Calu3 (cell line): ENCODE measurements at regions not wholly inside any gene's neighbourhood (a gene's known extent, or its start where the extent isn't known, plus 50 kb on each side); places are given as distances from the start of the nearest gene placed in this dataset.

Experiments
- BruUV-seq: library from RNA; stranded (reverse); fragments of 400-500 nt; replicated peaks from 2 replicates; lab custom pipeline; 2021; lab: Mats Ljungman, UMichigan
- CTCF ChIA-PET: fragments of 300-600 bp; sonication (Branson Sonifier 250); formaldehyde crosslinking; loops from one replicate; lab custom pipeline; 2022; ENCODE audit warnings: antibody characterized with exemption; lab: Charles Lee
- DNase-seq: peaks from one replicate; pipeline ENCODE4 v3.0.0; 2022
- H3K27ac Mint-ChIP-seq: one replicate; pipeline ENCODE4 v1.8.0; 2022; ENCODE audit warnings: mixed read lengths; ENCODE audit not compliant: unreplicated experiment
- H3K27me3 Mint-ChIP-seq: one replicate; pipeline ENCODE4 v1.8.0; 2022; ENCODE audit warnings: mixed read lengths; ENCODE audit not compliant: unreplicated experiment
- H3K36me3 Mint-ChIP-seq: one replicate; pipeline ENCODE4 v1.8.0; 2022; ENCODE audit warnings: mild to moderate bottlenecking, moderate library complexity, mixed read lengths; ENCODE audit not compliant: insufficient read depth, unreplicated experiment
- H3K4me1 Mint-ChIP-seq: one replicate; pipeline ENCODE4 v1.8.0; 2022; ENCODE audit warnings: mild to moderate bottlenecking, low read depth, mixed read lengths; ENCODE audit not compliant: unreplicated experiment
- H3K4me3 Mint-ChIP-seq: one replicate; pipeline ENCODE4 v1.8.0; 2022; ENCODE audit warnings: mild to moderate bottlenecking, low read depth, moderate library complexity, mixed read lengths; ENCODE audit not compliant: unreplicated experiment
- H3K9me3 Mint-ChIP-seq: one replicate; pipeline ENCODE4 v1.8.0; 2022; ENCODE audit warnings: low read depth, mixed read lengths; ENCODE audit not compliant: unreplicated experiment
- CTCF ChIP-seq: fragments of 200-600 bp; IDR thresholded peaks from one replicate; pipeline ENCODE4 v1.8.0; 2022; ENCODE audit warnings: antibody characterized with exemption; ENCODE audit not compliant: unreplicated experiment
- intact Hi-C: fragments of 100-400 bp; cut with micrococcal nuclease; formaldehyde crosslinking; loops from one replicate; pipeline ENCODE4 v1.10.0; 2022; ENCODE audit not compliant: unreplicated experiment

DNA sequence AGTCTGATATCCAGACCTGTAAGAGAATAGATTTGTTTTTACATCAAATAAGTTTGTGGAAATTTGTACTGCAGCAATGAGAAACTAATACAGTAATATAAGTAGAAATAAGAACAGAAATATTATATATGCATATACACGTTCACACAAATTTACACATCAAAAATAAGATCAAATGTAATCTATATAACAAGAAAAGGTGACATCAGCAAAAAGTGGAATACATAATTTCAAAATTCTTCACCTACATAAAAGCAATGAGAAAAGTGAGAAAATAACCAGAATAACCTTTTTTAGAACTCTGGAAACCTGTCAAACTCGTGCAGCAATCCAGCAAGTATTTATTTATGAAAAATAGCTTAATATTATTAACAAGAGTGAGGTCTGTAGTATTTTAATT is 1124.6 kb upstream of the ATXN7L3B start:
- CTCF ChIA-PET, result no interaction called here
- no peaks in the 10 kb centered on the region for H3K4me1 Mint-ChIP-seq
- no peaks in the 10 kb centered on the region for H3K27me3 Mint-ChIP-seq
- TF ChIP-seq CTCF, result no peak
- no peak overlapping the region for H3K27ac Mint-ChIP-seq
- no TSS peak for BruUV-seq
- H3K36me3 Mint-ChIP-seq, result no peaks in the 10 kb centered on the region
- H3K9me3 Mint-ChIP-seq, result peaks cover 18% of the 10 kb centered on the region
- intact Hi-C loops, result no loop called here
- DNase-seq, result no peak
- H3K4me3 Mint-ChIP-seq, result no peak overlapping the region

DNA sequence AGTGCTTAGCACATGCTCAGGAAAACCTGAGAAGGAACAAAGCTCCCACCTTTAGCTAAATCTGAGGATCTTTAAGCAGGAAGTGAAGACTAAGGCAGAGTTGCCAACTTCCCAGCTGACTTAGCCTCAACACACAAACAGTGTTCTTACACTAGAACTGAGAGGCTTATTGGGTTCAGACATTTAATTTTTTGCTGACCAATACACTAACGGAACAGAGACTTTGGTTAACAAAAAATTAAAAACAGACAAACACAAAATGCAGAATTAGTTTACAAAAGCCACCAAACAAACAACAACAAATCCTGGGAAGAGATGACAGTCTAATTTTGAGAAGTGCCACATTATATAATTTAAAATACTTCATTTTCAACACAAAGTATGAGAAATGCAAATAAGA is 1123.7 kb upstream of the ATXN7L3B start:
- Mint-ChIP-seq H3K4me1 (no peaks in the 10 kb centered on the region), H3K27ac (no peak overlapping the region), H3K36me3 (no peaks in the 10 kb centered on the region), H3K4me3 (no peak overlapping the region), H3K9me3 (peaks cover 18% of the 10 kb centered on the region), H3K27me3 (no peaks in the 10 kb centered on the region)
- no TSS peak for BruUV-seq
- intact Hi-C loops, result no loop called here
- DNase-seq, result no peak
- TF ChIP-seq CTCF, result no peak
- CTCF ChIA-PET, result no interaction called here

GRCh38 chr12:73414926-73415325 is 1122.7 kb upstream of the ATXN7L3B start:
- Mint-ChIP-seq H3K9me3 (peaks cover 18% of the 10 kb centered on the region), H3K36me3 (no peaks in the 10 kb centered on the region), H3K4me3 (no peak overlapping the region), H3K4me1 (no peaks in the 10 kb centered on the region), H3K27ac (no peak overlapping the region), H3K27me3 (no peaks in the 10 kb centered on the region)
- CTCF ChIA-PET, result no interaction called here
- TF ChIP-seq CTCF, result no peak
- no peak for DNase-seq
- no TSS peak for BruUV-seq
- intact Hi-C loops, result no loop called here

DNA sequence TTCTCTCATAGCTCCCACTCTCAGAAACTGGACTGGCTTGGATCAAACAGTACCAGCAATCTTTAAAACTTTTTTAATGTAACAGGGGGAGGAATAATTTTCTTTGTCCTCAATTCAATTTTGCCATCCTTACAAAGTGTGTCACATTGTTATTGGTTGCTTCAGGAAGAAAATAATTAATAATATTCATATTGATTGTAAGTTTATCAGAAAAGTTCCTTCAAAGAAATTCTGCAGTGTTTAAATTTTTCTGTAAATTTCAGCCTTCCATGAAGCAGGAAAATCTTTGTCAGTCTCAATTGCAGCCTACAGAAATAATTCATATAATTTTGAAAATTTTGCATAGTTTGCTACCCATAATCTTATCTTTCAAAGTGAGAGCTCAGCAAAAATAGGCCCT is 1119.1 kb upstream of the ATXN7L3B start:
- CTCF ChIA-PET, result no interaction called here
- intact Hi-C loops, result no loop called here
- Mint-ChIP-seq H3K36me3 (no peaks in the 10 kb centered on the region), H3K4me3 (no peak overlapping the region), H3K27me3 (no peaks in the 10 kb centered on the region), H3K27ac (no peak overlapping the region), H3K4me1 (no peaks in the 10 kb centered on the region), H3K9me3 (peaks cover 12% of the 10 kb centered on the region)
- TF ChIP-seq CTCF, result no peak
- DNase-seq, result no peak
- no TSS peak for BruUV-seq

DNA sequence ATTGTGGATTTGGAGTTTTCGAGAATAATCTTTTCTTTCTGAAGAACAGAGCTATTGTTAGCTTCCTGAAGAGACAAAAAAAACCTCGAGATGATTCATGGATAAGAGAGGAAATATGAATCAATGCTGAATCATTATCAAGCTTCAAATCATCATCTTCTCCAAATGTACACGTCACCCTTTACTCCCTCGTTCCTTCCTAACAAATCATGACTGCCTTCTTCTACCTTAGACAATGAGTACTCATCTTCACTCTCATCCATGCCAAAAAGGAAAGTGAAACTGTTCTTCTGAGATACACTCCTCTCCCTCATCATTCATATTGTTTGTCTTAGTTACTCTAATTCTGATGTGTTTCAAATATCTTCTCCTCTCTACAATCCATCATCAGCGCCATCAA is 1115.8 kb upstream of the ATXN7L3B start:
- H3K27me3 Mint-ChIP-seq, result no peaks in the 10 kb centered on the region
- intact Hi-C loops, result no loop called here
- TF ChIP-seq CTCF, result no peak
- H3K36me3 Mint-ChIP-seq, result no peaks in the 10 kb centered on the region
- BruUV-seq, result no TSS peak
- H3K4me1 Mint-ChIP-seq, result no peaks in the 10 kb centered on the region
- no peak overlapping the region for H3K4me3 Mint-ChIP-seq
- CTCF ChIA-PET, result no interaction called here
- peaks cover 9% of the 10 kb centered on the region for H3K9me3 Mint-ChIP-seq
- H3K27ac Mint-ChIP-seq, result no peak overlapping the region
- DNase-seq, result no peak
